Tibial nerve (tissue), 4 donors: ENCODE measurements at regions not wholly inside any gene's neighbourhood (a gene's known extent, or its start where the extent isn't known, plus 50 kb on each side); places are given as distances from the start of the nearest gene placed in this dataset.

Source experiments
- EP300 ChIP-seq, 2 donors: sonication (generic); formaldehyde crosslinking; IDR thresholded peaks; one replicate each; pipeline ENCODE4 v1.6.1; 2017; ENCODE audit warnings: antibody characterized with exemption in 2 of 2, mild to moderate bottlenecking in 1 of 2
- POLR2A ChIP-seq, 2 donors: fragments of 450-650 bp; IDR thresholded peaks; one replicate each; pipeline ENCODE4 v1.6.1; 2017; ENCODE audit warnings: antibody characterized with exemption in 2 of 2, mild to moderate bottlenecking in 2 of 2, moderate library complexity in 2 of 2
- TF ChIP-seq, protein P1 (sequence below), 5 experiments: fragments of 200-600 bp in 3 of 5; fragments of 450-650 bp in 2 of 5; sonication (generic) in 3 of 5; IDR thresholded peaks; one replicate each; pipeline ENCODE4 v1.5.1; 2016 to 2019; ENCODE audit warnings: antibody characterized with exemption in 5 of 5, mild to moderate bottlenecking in 3 of 5, moderate library complexity in 2 of 5

DNA sequence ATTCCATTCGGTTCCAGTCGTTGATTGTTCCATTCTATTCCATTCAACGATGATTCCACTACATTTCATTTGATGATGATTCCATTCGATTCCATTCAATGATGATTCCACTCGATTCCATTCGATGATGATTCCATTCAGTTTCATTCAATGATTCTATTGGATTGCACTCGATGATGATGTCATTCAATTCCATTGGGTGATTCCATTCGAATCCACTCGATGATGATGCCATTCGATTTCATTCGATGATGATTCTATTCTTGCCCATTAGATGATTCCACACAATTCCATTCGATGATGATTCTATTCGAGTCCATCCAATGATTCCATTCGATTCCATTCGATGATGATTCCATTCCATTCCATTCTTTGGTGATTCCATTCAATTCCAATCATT, 1283.7 kb downstream of the TP53TG3F start:
- TF ChIP-seq EP300 (IDR thresholded peaks at IDR 0.05) = no peak
- TF ChIP-seq, protein P1, sequence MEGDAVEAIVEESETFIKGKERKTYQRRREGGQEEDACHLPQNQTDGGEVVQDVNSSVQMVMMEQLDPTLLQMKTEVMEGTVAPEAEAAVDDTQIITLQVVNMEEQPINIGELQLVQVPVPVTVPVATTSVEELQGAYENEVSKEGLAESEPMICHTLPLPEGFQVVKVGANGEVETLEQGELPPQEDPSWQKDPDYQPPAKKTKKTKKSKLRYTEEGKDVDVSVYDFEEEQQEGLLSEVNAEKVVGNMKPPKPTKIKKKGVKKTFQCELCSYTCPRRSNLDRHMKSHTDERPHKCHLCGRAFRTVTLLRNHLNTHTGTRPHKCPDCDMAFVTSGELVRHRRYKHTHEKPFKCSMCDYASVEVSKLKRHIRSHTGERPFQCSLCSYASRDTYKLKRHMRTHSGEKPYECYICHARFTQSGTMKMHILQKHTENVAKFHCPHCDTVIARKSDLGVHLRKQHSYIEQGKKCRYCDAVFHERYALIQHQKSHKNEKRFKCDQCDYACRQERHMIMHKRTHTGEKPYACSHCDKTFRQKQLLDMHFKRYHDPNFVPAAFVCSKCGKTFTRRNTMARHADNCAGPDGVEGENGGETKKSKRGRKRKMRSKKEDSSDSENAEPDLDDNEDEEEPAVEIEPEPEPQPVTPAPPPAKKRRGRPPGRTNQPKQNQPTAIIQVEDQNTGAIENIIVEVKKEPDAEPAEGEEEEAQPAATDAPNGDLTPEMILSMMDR (IDR thresholded peaks at IDR 0.05) = no peak
- TF ChIP-seq POLR2A (IDR thresholded peaks at IDR 0.05) = no peak
